Breast epithelium (tissue), 4 donors: ENCODE measurements at regions not wholly inside any gene's neighbourhood (a gene's known extent, or its start where the extent isn't known, plus 50 kb on each side); places are given as distances from the start of the nearest gene placed in this dataset.

Experiments
- DNase-seq, 2 donors: peaks; one replicate each; pipeline ENCODE4 v3.0.0-alpha.2; 2019; ENCODE audit warnings: low spot score in 2 of 2
- H3K27ac ChIP-seq, 2 donors: fragments of 200-600 bp; sonication (generic) in 1 of 2; one replicate each; pipeline ENCODE4 v1.5.1; 2016 to 2019; ENCODE audit warnings: mild to moderate bottlenecking in 1 of 2
- H3K27me3 ChIP-seq, 2 donors: fragments of 200-600 bp; sonication (generic) in 1 of 2; one replicate each; pipeline versions ENCODE4 v1.5.1 to v1.6.0; 2017 to 2019; ENCODE audit warnings: control low read depth in 1 of 2, mild to moderate bottlenecking in 1 of 2
- H3K36me3 ChIP-seq: fragments of 200-600 bp; one replicate; pipeline ENCODE4 v1.5.1; 2019
- H3K4me1 ChIP-seq, 2 donors: fragments of 200-600 bp; sonication (generic); one replicate each; pipeline ENCODE4 v1.5.1; 2016 to 2019; ENCODE audit warnings: control low read depth in 1 of 2
- H3K4me3 ChIP-seq, 3 donors: fragments of 200-600 bp; sonication (generic); 1 replicate in 2 of 3; 2 replicates in 1 of 3; pipeline ENCODE4 v1.5.1; 2016 to 2019; ENCODE audit warnings: mild to moderate bottlenecking in 3 of 3, moderate library complexity in 2 of 3
- H3K9me3 ChIP-seq, 2 donors: fragments of 200-600 bp; sonication (generic) in 1 of 2; one replicate each; pipeline ENCODE4 v1.5.1; 2016 to 2019; ENCODE audit warnings: control low read depth in 1 of 2
- POLR2A ChIP-seq: fragments of 450-650 bp; IDR thresholded peaks from one replicate; pipeline ENCODE4 v1.6.1; 2016; ENCODE audit warnings: antibody characterized with exemption, mild to moderate bottlenecking, moderate library complexity
- POLR2AphosphoS5 ChIP-seq, 3 donors: sonication (generic); formaldehyde crosslinking; IDR thresholded peaks; one replicate each; pipeline ENCODE4 v1.6.1; 2017; ENCODE audit warnings: antibody characterized with exemption in 3 of 3
- intact Hi-C: fragments of 100-400 bp; cut with DNase I; formaldehyde crosslinking; loops from one replicate; pipeline ENCODE4 v1.15.1; 2023; ENCODE audit warnings: low total_unique reads
- TF ChIP-seq, protein P1 (sequence below), 3 donors: fragments of 450-650 bp; IDR thresholded peaks; one replicate each; pipeline ENCODE4 v1.5.1; 2016 to 2017; ENCODE audit warnings: antibody characterized with exemption in 3 of 3, mild to moderate bottlenecking in 3 of 3, moderate library complexity in 3 of 3

DNA sequence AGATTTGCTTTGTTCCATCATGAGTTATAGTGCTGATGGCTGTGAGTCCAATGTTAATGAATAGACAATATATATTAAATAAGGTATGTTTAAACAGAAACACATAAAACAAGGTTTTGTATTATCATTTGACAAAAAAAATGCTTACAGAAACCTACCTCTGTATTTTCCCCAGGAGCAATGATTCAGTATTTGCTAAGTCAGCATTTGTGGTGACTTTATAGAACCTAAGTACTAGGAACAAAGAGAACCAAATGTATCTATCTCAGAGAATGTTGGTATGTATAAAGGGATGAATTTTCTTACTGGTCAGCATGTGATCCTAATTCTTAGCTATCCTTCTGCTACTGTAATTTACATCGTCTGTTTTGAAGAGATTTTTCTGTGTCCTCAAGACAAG, 421.5 kb upstream of the SEL1L start:
- TF ChIP-seq, protein P1, sequence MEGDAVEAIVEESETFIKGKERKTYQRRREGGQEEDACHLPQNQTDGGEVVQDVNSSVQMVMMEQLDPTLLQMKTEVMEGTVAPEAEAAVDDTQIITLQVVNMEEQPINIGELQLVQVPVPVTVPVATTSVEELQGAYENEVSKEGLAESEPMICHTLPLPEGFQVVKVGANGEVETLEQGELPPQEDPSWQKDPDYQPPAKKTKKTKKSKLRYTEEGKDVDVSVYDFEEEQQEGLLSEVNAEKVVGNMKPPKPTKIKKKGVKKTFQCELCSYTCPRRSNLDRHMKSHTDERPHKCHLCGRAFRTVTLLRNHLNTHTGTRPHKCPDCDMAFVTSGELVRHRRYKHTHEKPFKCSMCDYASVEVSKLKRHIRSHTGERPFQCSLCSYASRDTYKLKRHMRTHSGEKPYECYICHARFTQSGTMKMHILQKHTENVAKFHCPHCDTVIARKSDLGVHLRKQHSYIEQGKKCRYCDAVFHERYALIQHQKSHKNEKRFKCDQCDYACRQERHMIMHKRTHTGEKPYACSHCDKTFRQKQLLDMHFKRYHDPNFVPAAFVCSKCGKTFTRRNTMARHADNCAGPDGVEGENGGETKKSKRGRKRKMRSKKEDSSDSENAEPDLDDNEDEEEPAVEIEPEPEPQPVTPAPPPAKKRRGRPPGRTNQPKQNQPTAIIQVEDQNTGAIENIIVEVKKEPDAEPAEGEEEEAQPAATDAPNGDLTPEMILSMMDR (IDR thresholded peaks at IDR 0.05), result no peak
- TF ChIP-seq POLR2A, result no peak
- no peak for TF ChIP-seq POLR2AphosphoS5 (IDR thresholded peaks at IDR 0.05)
- H3K4me1 ChIP-seq, result no peaks in the 10 kb centered on the region
- DNase-seq, result no peak
- H3K36me3 ChIP-seq, result no peaks in the 10 kb centered on the region
- intact Hi-C loops, result no loop called here
- no peak overlapping the region for H3K27ac ChIP-seq
- no peaks in the 10 kb centered on the region for H3K27me3 ChIP-seq
- no peaks in the 10 kb centered on the region for H3K9me3 ChIP-seq
- no peak overlapping the region for H3K4me3 ChIP-seq

DNA sequence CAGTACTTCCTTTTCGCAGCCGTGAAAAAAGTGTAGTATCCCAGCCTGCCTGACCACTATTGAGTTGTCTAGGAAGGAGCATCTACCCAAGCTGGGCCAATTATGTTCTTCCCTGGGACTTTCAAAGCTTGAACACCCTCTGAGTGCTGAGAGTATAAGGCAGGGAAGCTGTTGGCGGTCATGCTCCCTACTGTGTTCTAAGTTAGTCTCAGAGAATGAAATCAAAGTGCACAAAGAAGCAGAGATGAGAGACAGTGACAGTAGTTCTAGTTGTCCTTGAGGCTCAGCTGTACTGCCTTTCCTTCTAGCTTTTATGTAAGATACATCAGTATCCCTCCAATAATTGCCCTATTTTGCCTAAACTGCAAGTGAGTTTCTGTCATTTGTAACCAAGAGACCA, 427.1 kb upstream of the SEL1L start:
- no peak for DNase-seq
- no peak for TF ChIP-seq POLR2A
- TF ChIP-seq, protein P1 (IDR thresholded peaks at IDR 0.05), result no peak
- TF ChIP-seq POLR2AphosphoS5 (IDR thresholded peaks at IDR 0.05), result no peak
- intact Hi-C loops, result no loop called here
- Histone ChIP-seq H3K4me3 (no peak overlapping the region), H3K36me3 (no peaks in the 10 kb centered on the region), H3K27ac (no peak overlapping the region), H3K27me3 (no peaks in the 10 kb centered on the region), H3K4me1 (no peaks in the 10 kb centered on the region), H3K9me3 (no peaks in the 10 kb centered on the region)

DNA sequence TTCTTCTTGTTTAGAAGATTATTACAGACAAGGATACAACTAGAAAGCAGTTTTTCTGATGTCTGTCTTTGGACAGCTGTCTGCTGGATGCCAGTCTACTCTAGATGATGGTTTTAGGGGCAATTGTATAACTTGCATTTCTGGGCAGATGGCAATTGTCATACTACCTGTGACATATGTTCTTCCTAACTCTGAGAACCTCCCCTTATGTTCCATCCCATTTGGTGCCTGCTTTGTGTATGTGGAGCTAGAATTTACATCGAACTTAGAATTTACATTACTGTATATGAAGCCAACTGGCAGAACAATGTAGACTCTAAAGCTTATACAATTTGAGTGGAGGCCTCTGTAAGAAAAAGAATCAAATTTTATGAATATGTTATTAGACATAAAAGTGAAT, 430.2 kb upstream of the SEL1L start:
- no peak for TF ChIP-seq POLR2AphosphoS5 (IDR thresholded peaks at IDR 0.05)
- TF ChIP-seq POLR2A, result no peak
- TF ChIP-seq, protein P1 (IDR thresholded peaks at IDR 0.05), result no peak
- H3K27me3 ChIP-seq, result no peaks in the 10 kb centered on the region
- H3K36me3 ChIP-seq, result no peaks in the 10 kb centered on the region
- DNase-seq, result no peak
- H3K4me1 ChIP-seq, result no peaks in the 10 kb centered on the region
- H3K27ac ChIP-seq, result no peak overlapping the region
- intact Hi-C loops, result no loop called here
- H3K4me3 ChIP-seq, result no peak overlapping the region
- peaks cover 0 to 9% of the 10 kb centered on the region in 2 donors for H3K9me3 ChIP-seq

DNA sequence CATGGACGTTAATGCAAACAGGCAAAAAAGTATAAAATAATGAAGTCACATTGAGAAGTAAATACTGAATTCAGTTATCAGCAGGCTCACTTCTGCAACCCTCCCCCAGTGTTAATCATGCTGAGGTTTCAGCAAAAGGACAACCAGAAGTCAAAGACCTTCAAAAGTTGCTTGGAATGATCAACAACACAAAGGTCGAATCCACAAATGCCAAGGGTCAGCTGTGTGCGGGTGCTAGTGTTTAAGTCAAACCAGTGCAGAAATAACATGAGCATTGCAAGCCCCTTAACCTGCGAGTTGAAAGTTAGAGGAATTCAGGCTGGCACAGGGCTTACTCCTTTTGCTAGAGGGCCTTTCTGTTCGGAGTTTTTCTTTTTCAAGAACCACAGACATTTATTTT, 436.7 kb upstream of the SEL1L start:
- peaks cover 0 to 19% of the 10 kb centered on the region in 2 donors for H3K9me3 ChIP-seq
- H3K4me1 ChIP-seq, result no peaks in the 10 kb centered on the region
- intact Hi-C loops, result loop anchor here (10.0 kb wide), 1 partner anchor 1844 kb away; no protein-coding TSS in a partner anchor
- no peak overlapping the region for H3K27ac ChIP-seq
- TF ChIP-seq POLR2A (no peak), POLR2AphosphoS5 (IDR thresholded peaks at IDR 0.05) (no peak)
- TF ChIP-seq, protein P1 (IDR thresholded peaks at IDR 0.05), result no peak
- H3K4me3 ChIP-seq, result no peak overlapping the region
- no peaks in the 10 kb centered on the region for H3K27me3 ChIP-seq
- no peak for DNase-seq
- no peaks in the 10 kb centered on the region for H3K36me3 ChIP-seq

DNA sequence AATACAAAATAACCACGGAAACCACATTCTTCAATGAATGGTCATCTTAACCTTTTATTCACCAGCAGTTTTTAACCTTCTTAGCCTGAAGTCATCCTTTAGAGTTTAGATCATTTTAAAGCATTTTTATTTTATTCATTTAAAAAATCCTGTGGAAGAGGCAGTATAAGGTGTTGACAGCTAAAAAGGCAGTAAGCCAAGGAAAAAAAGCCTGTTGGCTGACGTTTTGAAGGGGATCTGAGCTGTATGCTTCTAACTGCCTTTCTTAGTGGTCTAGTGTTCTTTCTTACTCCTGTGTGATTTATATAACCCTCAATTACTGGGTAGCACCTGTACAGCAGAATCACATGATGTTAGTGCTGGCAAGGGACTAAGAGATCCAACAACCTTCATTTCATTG, 438.3 kb upstream of the SEL1L start:
- Histone ChIP-seq H3K9me3 (peaks cover 0 to 19% of the 10 kb centered on the region in 2 donors), H3K4me3 (no peak overlapping the region), H3K4me1 (no peaks in the 10 kb centered on the region), H3K36me3 (no peaks in the 10 kb centered on the region), H3K27me3 (no peaks in the 10 kb centered on the region), H3K27ac (no peak overlapping the region)
- intact Hi-C loops, result loop anchor here (10.0 kb wide), 1 partner anchor 1843 kb away; no protein-coding TSS in a partner anchor
- TF ChIP-seq, protein P1 (IDR thresholded peaks at IDR 0.05), result no peak
- TF ChIP-seq POLR2AphosphoS5 (IDR thresholded peaks at IDR 0.05) (no peak), POLR2A (no peak)
- no peak for DNase-seq
